SK-N-SH treated with all-trans-retinoic acid at 6 μM for 48 hours (cell line): ENCODE measurements at regions not wholly inside any gene's neighbourhood (a gene's known extent, or its start where the extent isn't known, plus 50 kb on each side); places are given as distances from the start of the nearest gene placed in this dataset.

Source experiments
- ATAC-seq: fragments of 200-7000 bp; cut with Tn5 transposase; 3 replicates; pipeline ENCODE4 v1.9.1; 2020; ENCODE audit warnings: mild to moderate bottlenecking, moderate library complexity
- ARNTL ChIP-seq: fragments of 450-650 bp; formaldehyde crosslinking; IDR thresholded peaks from 2 replicates; pipeline ENCODE4 v1.5.0; 2020; ENCODE audit warnings: low read depth, mild to moderate bottlenecking, moderate library complexity, borderline replicate concordance
- BACH2 ChIP-seq: fragments of 250-450 bp; sonication (Bioruptor Pico); IDR thresholded peaks from 2 replicates; pipeline ENCODE4 v1.9.0; 2021; ENCODE audit warnings: mild to moderate bottlenecking, borderline replicate concordance
- CREB5 ChIP-seq: fragments of 250-450 bp; sonication (Bioruptor Pico); IDR thresholded peaks from 2 replicates; pipeline ENCODE4 v1.5.1; 2020; ENCODE audit warnings: low read depth, mild to moderate bottlenecking, moderate library complexity
- CSRNP3 ChIP-seq: fragments of 250-450 bp; sonication (Bioruptor Pico); IDR thresholded peaks from 2 replicates; pipeline ENCODE4 v1.5.1; 2021; ENCODE audit warnings: mild to moderate bottlenecking, moderate library complexity
- ESRRG ChIP-seq: fragments of 250-450 bp; sonication (Bioruptor Pico); IDR thresholded peaks from 2 replicates; pipeline ENCODE4 v1.6.1; 2021; ENCODE audit warnings: mild to moderate bottlenecking
- GLIS3 ChIP-seq: fragments of 250-450 bp; sonication (Bioruptor Pico); IDR thresholded peaks from 2 replicates; pipeline ENCODE4 v1.5.0; 2020; ENCODE audit warnings: mild to moderate bottlenecking, moderate library complexity
- ISL1 ChIP-seq: fragments of 250-450 bp; sonication (Bioruptor Pico); IDR thresholded peaks from 2 replicates; pipeline ENCODE4 v2.1.2; 2022; ENCODE audit warnings: mild to moderate bottlenecking, moderate library complexity
- OSR1 ChIP-seq: fragments of 250-450 bp; sonication (Bioruptor Pico); IDR thresholded peaks from 2 replicates; pipeline ENCODE4 v1.8.0; 2022; ENCODE audit warnings: moderate library complexity, mild to moderate bottlenecking, inconsistent platforms
- PATZ1 ChIP-seq: fragments of 250-450 bp; sonication (Bioruptor Pico); IDR thresholded peaks from 2 replicates; pipeline ENCODE4 v1.8.0; 2020; ENCODE audit warnings: mild to moderate bottlenecking, moderate library complexity, borderline replicate concordance
- POU6F1 ChIP-seq: fragments of 250-450 bp; sonication (Bioruptor Pico); IDR thresholded peaks from 2 replicates; pipeline ENCODE4 v1.8.0; 2021; ENCODE audit warnings: low read depth, mild to moderate bottlenecking, moderate library complexity, borderline replicate concordance
- PPARA ChIP-seq: fragments of 250-450 bp; sonication (Bioruptor Pico); IDR thresholded peaks from 2 replicates; pipeline ENCODE4 v1.5.0; 2020; ENCODE audit warnings: mild to moderate bottlenecking, borderline replicate concordance
- TOX ChIP-seq: fragments of 250-450 bp; sonication (Bioruptor Pico); IDR thresholded peaks from 2 replicates; pipeline ENCODE4 v1.8.0; 2021; ENCODE audit warnings: mild to moderate bottlenecking, moderate library complexity, borderline replicate concordance
- TSHZ2 ChIP-seq: fragments of 250-450 bp; sonication (Bioruptor Pico); IDR thresholded peaks from 2 replicates; pipeline ENCODE4 v1.5.0; 2020; ENCODE audit warnings: mild to moderate bottlenecking, moderate library complexity
- ZC3H10 ChIP-seq: fragments of 250-450 bp; sonication (Bioruptor Pico); IDR thresholded peaks from 2 replicates; pipeline ENCODE4 v1.5.1; 2021; ENCODE audit warnings: mild to moderate bottlenecking, moderate library complexity
- ZFP3 ChIP-seq: fragments of 250-450 bp; sonication (Bioruptor Pico); IDR thresholded peaks from 2 replicates; pipeline ENCODE4 v1.5.0; 2020; ENCODE audit warnings: mild to moderate bottlenecking, moderate library complexity
- ZFP30 ChIP-seq: fragments of 450-650 bp; formaldehyde crosslinking; IDR thresholded peaks from 2 replicates; pipeline ENCODE4 v1.5.0; 2022; ENCODE audit warnings: mild to moderate bottlenecking, moderate library complexity
- ZNF565 ChIP-seq: fragments of 450-650 bp; formaldehyde crosslinking; conservative IDR thresholded peaks from 2 replicates; pipeline ENCODE4 v1.5.0; 2020; ENCODE audit warnings: low read depth, mild to moderate bottlenecking, moderate library complexity
- ZNF70 ChIP-seq: fragments of 450-650 bp; formaldehyde crosslinking; IDR thresholded peaks from 2 replicates; pipeline ENCODE4 v1.5.0; 2020; ENCODE audit warnings: mild to moderate bottlenecking, moderate library complexity
- ZNF8 ChIP-seq: fragments of 450-650 bp; formaldehyde crosslinking; IDR thresholded peaks from 2 replicates; pipeline ENCODE4 v1.5.0; 2020; ENCODE audit warnings: mild to moderate bottlenecking, moderate library complexity

- no peak for ATAC-seq
- TF ChIP-seq ZC3H10 (CRISPR knock-in tag), result no peak
- no peak for TF ChIP-seq ISL1 (CRISPR knock-in tag)
- no peak for TF ChIP-seq ZFP3 (CRISPR knock-in tag)
- no peak for TF ChIP-seq ZNF565
- TF ChIP-seq POU6F1 (CRISPR knock-in tag), result no peak
- no peak for TF ChIP-seq TOX (CRISPR knock-in tag)
Observed at GRCh38 chr3:176937994-176938393, 259.3 kb downstream of the TBL1XR1 start.

- no peak for ATAC-seq
- no peak for TF ChIP-seq ZFP3 (CRISPR knock-in tag)
- TF ChIP-seq CSRNP3 (CRISPR knock-in tag), result no peak
- TF ChIP-seq ZC3H10 (CRISPR knock-in tag), result no peak
- TF ChIP-seq ISL1 (CRISPR knock-in tag), result no peak
- no peak for TF ChIP-seq PATZ1
Observed at GRCh38 chr3:176937541-176937940, 259.7 kb downstream of the TBL1XR1 start.

- TF ChIP-seq ZNF8 (CRISPR knock-in tag) (no peak), GLIS3 (CRISPR knock-in tag) (no peak), CREB5 (CRISPR knock-in tag) (no peak), BACH2 (CRISPR knock-in tag) (no peak), ZNF565 (no peak), ARNTL (CRISPR knock-in tag) (no peak), ZFP30 (CRISPR knock-in tag) (no peak), ZC3H10 (CRISPR knock-in tag) (no peak), ZNF70 (CRISPR knock-in tag) (no peak), PPARA (CRISPR knock-in tag) (no peak), ESRRG (no peak), PATZ1 (no peak)
- no peak for ATAC-seq
Observed at GRCh38 chr3:176935194-176935888, 261.9 kb downstream of the TBL1XR1 start.

- ATAC-seq, result no peak
- no peak for TF ChIP-seq TSHZ2
- TF ChIP-seq PPARA (CRISPR knock-in tag), result no peak
- no peak for TF ChIP-seq POU6F1 (CRISPR knock-in tag)
- no peak for TF ChIP-seq CSRNP3 (CRISPR knock-in tag)
- TF ChIP-seq ZFP3 (CRISPR knock-in tag), result no peak
- TF ChIP-seq GLIS3 (CRISPR knock-in tag), result no peak
- no peak for TF ChIP-seq OSR1
- no peak for TF ChIP-seq TOX (CRISPR knock-in tag)
- TF ChIP-seq ARNTL (CRISPR knock-in tag), result no peak
Observed at GRCh38 chr3:176934698-176935097, 262.6 kb downstream of the TBL1XR1 start.
